Neural cell (in vitro differentiated cells): ENCODE measurements at regions not wholly inside any gene's neighbourhood (a gene's known extent, or its start where the extent isn't known, plus 50 kb on each side); places are given as distances from the start of the nearest gene placed in this dataset.

ENCODE experiments used
- EP300 ChIP-seq: fragments of 450-650 bp; conservative IDR thresholded peaks from 2 replicates; pipeline ENCODE4 v1.6.1; 2014; ENCODE audit warnings: antibody characterized with exemption, mild to moderate bottlenecking, moderate library complexity; ENCODE audit not compliant: poor library complexity, severe bottlenecking
- EZH2 ChIP-seq: fragments of 200-600, 300-800 bp; shearing (Covaris generic), sonication (generic); IDR thresholded peaks from 2 replicates; pipeline ENCODE4 v1.6.1; 2014; ENCODE audit warnings: antibody characterized with exemption, low read length, borderline replicate concordance, mild to moderate bottlenecking; ENCODE audit not compliant: insufficient read depth, poor library complexity, severe bottlenecking
- POLR2AphosphoS5 ChIP-seq: IDR thresholded peaks from 2 replicates; pipeline ENCODE4 v1.6.1; 2012
- TF ChIP-seq, protein P1 (sequence below): fragments of 450-650 bp; IDR thresholded peaks from 2 replicates; pipeline ENCODE4 v1.5.1; 2014; ENCODE audit warnings: antibody characterized with exemption, mild to moderate bottlenecking, moderate library complexity; ENCODE audit not compliant: poor library complexity, severe bottlenecking

DNA sequence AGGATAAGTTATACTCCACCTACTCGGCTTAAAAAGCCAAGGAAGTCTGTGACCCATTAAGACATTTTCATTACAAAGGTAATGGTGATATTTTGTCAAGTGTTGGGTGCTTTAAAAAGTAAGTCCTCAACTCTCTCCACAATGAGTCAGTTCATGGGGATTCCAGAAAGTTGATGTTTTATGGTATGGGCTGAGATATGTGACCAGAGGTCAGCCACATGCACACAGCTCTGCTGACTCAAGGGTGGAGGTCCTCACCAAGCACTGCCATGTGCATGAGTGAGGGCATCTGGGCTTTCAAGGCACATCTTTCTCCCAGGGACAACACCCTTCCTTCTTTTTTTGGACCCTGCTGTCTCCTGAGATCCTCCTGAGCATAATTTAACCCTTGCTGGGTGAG is 292.9 kb downstream of the PTEN start:
- TF ChIP-seq, protein P1, sequence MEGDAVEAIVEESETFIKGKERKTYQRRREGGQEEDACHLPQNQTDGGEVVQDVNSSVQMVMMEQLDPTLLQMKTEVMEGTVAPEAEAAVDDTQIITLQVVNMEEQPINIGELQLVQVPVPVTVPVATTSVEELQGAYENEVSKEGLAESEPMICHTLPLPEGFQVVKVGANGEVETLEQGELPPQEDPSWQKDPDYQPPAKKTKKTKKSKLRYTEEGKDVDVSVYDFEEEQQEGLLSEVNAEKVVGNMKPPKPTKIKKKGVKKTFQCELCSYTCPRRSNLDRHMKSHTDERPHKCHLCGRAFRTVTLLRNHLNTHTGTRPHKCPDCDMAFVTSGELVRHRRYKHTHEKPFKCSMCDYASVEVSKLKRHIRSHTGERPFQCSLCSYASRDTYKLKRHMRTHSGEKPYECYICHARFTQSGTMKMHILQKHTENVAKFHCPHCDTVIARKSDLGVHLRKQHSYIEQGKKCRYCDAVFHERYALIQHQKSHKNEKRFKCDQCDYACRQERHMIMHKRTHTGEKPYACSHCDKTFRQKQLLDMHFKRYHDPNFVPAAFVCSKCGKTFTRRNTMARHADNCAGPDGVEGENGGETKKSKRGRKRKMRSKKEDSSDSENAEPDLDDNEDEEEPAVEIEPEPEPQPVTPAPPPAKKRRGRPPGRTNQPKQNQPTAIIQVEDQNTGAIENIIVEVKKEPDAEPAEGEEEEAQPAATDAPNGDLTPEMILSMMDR, result no peak
- no peak for TF ChIP-seq POLR2AphosphoS5
- no peak for TF ChIP-seq EP300
- no peak for TF ChIP-seq EZH2
